ENCODE measurements at regions not wholly inside any gene's neighbourhood (a gene's known extent, or its start where the extent isn't known, plus 50 kb on each side); places are given as distances from the start of the nearest gene placed in this dataset.

- DNase-seq (no peak), ATAC-seq (ENCODE audit: low read depth) (no peak)
- Mint-ChIP-seq H3K27ac (no peak overlapping the region), H3K36me3 (ENCODE audit: low read depth) (no peaks in the 10 kb centered on the region), H3K9me3 (peaks cover 7% of the 10 kb centered on the region), H3K4me1 (no peaks in the 10 kb centered on the region), H3K27me3 (no peaks in the 10 kb centered on the region), H3K4me3 (no peak overlapping the region)
- intact Hi-C loops (cut with micrococcal nuclease): no loop called here
- CTCF ChIA-PET: no interaction called here
- TF ChIP-seq CTCF (IDR thresholded peaks at IDR 0.05): no peak
- POLR2A ChIA-PET: no interaction called here
Observed at GRCh38 chr10:57968328-57969016, 299.2 kb downstream of the IPMK start.

DNA sequence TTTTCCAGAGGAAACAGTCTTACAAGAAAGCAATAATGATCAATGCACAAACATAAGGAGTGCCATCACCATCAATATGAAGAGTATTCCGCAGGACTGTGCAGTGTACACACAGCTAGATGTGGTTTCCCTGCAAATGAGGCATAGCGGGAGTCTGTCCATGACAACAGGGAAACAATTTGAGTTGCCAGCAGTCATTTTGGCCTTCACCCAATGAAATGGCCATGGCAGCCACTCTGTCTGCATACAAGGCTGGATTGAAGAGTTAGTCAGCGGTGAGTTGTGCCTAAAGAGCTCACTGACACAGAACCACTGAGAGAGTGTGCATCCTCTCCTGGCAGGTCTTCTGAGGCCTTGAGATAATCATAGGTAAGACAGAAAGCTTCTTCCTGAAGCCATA lies 303.3 kb downstream of the IPMK start:
- H3K4me1 Mint-ChIP-seq: no peaks in the 10 kb centered on the region
- ChIA-PET POLR2A (no interaction called here), CTCF (no interaction called here)
- H3K4me3 Mint-ChIP-seq: no peak overlapping the region
- no peaks in the 10 kb centered on the region for H3K36me3 Mint-ChIP-seq (ENCODE audit: low read depth)
- DNase-seq (no peak), ATAC-seq (ENCODE audit: low read depth) (no peak)
- intact Hi-C loops (cut with micrococcal nuclease): no loop called here
- no peaks in the 10 kb centered on the region for H3K27me3 Mint-ChIP-seq
- H3K9me3 Mint-ChIP-seq: peaks cover 7% of the 10 kb centered on the region
- H3K27ac Mint-ChIP-seq: no peak overlapping the region
- no peak for TF ChIP-seq CTCF (IDR thresholded peaks at IDR 0.05)

GRCh38 chr10:57963546-57963945 lies 304.1 kb downstream of the IPMK start:
- no peak for DNase-seq

DNA sequence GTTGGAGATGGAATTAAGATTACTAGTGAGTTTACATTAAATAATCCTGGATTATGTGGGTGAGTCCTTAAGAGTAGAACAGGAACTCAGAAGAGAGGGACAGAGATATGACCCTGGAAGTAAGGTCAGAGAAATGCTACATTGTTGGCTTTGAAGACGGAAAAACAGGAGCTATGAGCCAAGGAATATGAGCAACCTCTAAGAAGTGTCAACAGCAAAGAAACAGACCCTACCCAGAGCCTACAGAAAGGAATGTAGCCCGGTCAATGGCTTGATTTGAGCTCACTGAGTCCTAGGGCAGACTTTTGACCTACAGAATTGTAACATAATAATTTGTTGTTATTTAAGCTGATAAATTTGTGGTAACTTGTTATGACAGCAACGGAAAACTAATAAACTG lies 304.9 kb downstream of the IPMK start:
- ChIA-PET POLR2A (no interaction called here), CTCF (no interaction called here)
- no peak for TF ChIP-seq CTCF (IDR thresholded peaks at IDR 0.05)
- Mint-ChIP-seq H3K27ac (no peak overlapping the region), H3K36me3 (ENCODE audit: low read depth) (no peaks in the 10 kb centered on the region), H3K27me3 (no peaks in the 10 kb centered on the region), H3K4me1 (no peaks in the 10 kb centered on the region), H3K9me3 (peaks cover 7% of the 10 kb centered on the region), H3K4me3 (no peak overlapping the region)
- intact Hi-C loops (cut with micrococcal nuclease): no loop called here
- ATAC-seq (ENCODE audit: low read depth) (no peak), DNase-seq (no peak)

More at GRCh38 chr10:57963546-57963945, 304.1 kb downstream of the IPMK start:
- no peak overlapping the region for H3K4me3 Mint-ChIP-seq
- no peaks in the 10 kb centered on the region for H3K27me3 Mint-ChIP-seq
- H3K9me3 Mint-ChIP-seq: peaks cover 7% of the 10 kb centered on the region
- no peak overlapping the region for H3K27ac Mint-ChIP-seq
- no peaks in the 10 kb centered on the region for H3K4me1 Mint-ChIP-seq
- POLR2A ChIA-PET: no interaction called here
- CTCF ChIA-PET: no interaction called here
- intact Hi-C loops (cut with micrococcal nuclease): no loop called here
- ATAC-seq (ENCODE audit: low read depth): no peak
- no peaks in the 10 kb centered on the region for H3K36me3 Mint-ChIP-seq (ENCODE audit: low read depth)
- no peak for TF ChIP-seq CTCF (IDR thresholded peaks at IDR 0.05)

GRCh38 chr10:57961487-57961886 lies 306.2 kb downstream of the IPMK start:
- no peak for ATAC-seq (ENCODE audit: low read depth)
- no peak overlapping the region for H3K27ac Mint-ChIP-seq
- H3K27me3 Mint-ChIP-seq: no peaks in the 10 kb centered on the region
- H3K9me3 Mint-ChIP-seq: peaks cover 3% of the 10 kb centered on the region
- CTCF ChIA-PET: no interaction called here
- intact Hi-C loops (cut with micrococcal nuclease): no loop called here
- POLR2A ChIA-PET: no interaction called here
- no peaks in the 10 kb centered on the region for H3K4me1 Mint-ChIP-seq
- DNase-seq: no peak
- H3K4me3 Mint-ChIP-seq: no peak overlapping the region
- TF ChIP-seq CTCF (IDR thresholded peaks at IDR 0.05): no peak
- no peaks in the 10 kb centered on the region for H3K36me3 Mint-ChIP-seq (ENCODE audit: low read depth)

All from activated B cell treated with CpG ODN at 0.5 μM for 24 hours (primary cell).